ENCODE measurements at regions not wholly inside any gene's neighbourhood (a gene's known extent, or its start where the extent isn't known, plus 50 kb on each side); places are given as distances from the start of the nearest gene placed in this dataset.

GRCh38 chr14:99075771-99076375 lies 196.1 kb downstream of the BCL11B start:
- intact Hi-C loops (cut with micrococcal nuclease) = no loop called here

GRCh38 chr14:99077076-99077843 lies 194.7 kb downstream of the BCL11B start:
- intact Hi-C loops (cut with micrococcal nuclease) = no loop called here

- intact Hi-C loops (cut with micrococcal nuclease) = no loop called here
Measured at GRCh38 chr14:99077844-99078236, 194.2 kb downstream of the BCL11B start.

GRCh38 chr14:99078426-99078825 lies 193.6 kb downstream of the BCL11B start:
- intact Hi-C loops (cut with micrococcal nuclease) = no loop called here

GRCh38 chr14:99079061-99079727 lies 192.8 kb downstream of the BCL11B start:
- intact Hi-C loops (cut with micrococcal nuclease) = no loop called here

GRCh38 chr14:99080306-99080705 lies 191.7 kb downstream of the BCL11B start:
- intact Hi-C loops (cut with micrococcal nuclease) = no loop called here

- intact Hi-C loops (cut with micrococcal nuclease) = no loop called here
Measured at GRCh38 chr14:99081156-99081765, 190.7 kb downstream of the BCL11B start.

GRCh38 chr14:99081880-99082279 lies 190.1 kb downstream of the BCL11B start:
- intact Hi-C loops (cut with micrococcal nuclease) = no loop called here

GRCh38 chr14:99093532-99094517 lies 178.2 kb downstream of the BCL11B start:
- intact Hi-C loops (cut with micrococcal nuclease) = no loop called here

GRCh38 chr14:99094901-99095300 lies 177.1 kb downstream of the BCL11B start:
- intact Hi-C loops (cut with micrococcal nuclease) = no loop called here

- intact Hi-C loops (cut with micrococcal nuclease) = no loop called here
Measured at GRCh38 chr14:99095369-99095768, 176.6 kb downstream of the BCL11B start.

- intact Hi-C loops (cut with micrococcal nuclease) = no loop called here
Measured at GRCh38 chr14:99098199-99098598, 173.8 kb downstream of the BCL11B start.

GRCh38 chr14:99099051-99099787 lies 172.8 kb downstream of the BCL11B start:
- intact Hi-C loops (cut with micrococcal nuclease) = no loop called here

- intact Hi-C loops (cut with micrococcal nuclease) = no loop called here
Measured at GRCh38 chr14:99100497-99101270, 171.3 kb downstream of the BCL11B start.

GRCh38 chr14:99101855-99102461 lies 170.0 kb downstream of the BCL11B start:
- intact Hi-C loops (cut with micrococcal nuclease) = no loop called here

- intact Hi-C loops (cut with micrococcal nuclease) = no loop called here
Measured at GRCh38 chr14:99116741-99117295, 155.2 kb downstream of the BCL11B start.

- intact Hi-C loops (cut with micrococcal nuclease) = no loop called here
Measured at GRCh38 chr14:99117671-99118045, 154.3 kb downstream of the BCL11B start.

GRCh38 chr14:99118046-99118721 lies 153.8 kb downstream of the BCL11B start:
- intact Hi-C loops (cut with micrococcal nuclease) = no loop called here
